Psoas muscle (tissue), 7 donors: ENCODE measurements at regions not wholly inside any gene's neighbourhood (a gene's known extent, or its start where the extent isn't known, plus 50 kb on each side); places are given as distances from the start of the nearest gene placed in this dataset.

Experiments
- ATAC-seq, 4 donors: fragments of 200-7000 bp; cut with Tn5 transposase; one replicate each; pipeline ENCODE4 v1.9.1; 2020; ENCODE audit warnings: moderate library complexity in 3 of 4, mild to moderate bottlenecking in 2 of 4
- DNase-seq, 2 donors: peaks; one replicate each; pipeline ENCODE4 v3.0.0-alpha.2; 2020
- H3K27ac ChIP-seq: fragments of 200-600 bp; one replicate; pipeline ENCODE4 v1.8.0; 2022
- H3K27me3 ChIP-seq, 3 donors: fragments of 200-600 bp in 1 of 3; one replicate each; pipeline versions ENCODE4 v1.6.1 to v1.8.0; 2013 to 2022; ENCODE audit warnings: low read length in 2 of 3, mild to moderate bottlenecking in 2 of 3, moderate library complexity in 1 of 3; ENCODE audit not compliant: insufficient read depth in 3 of 3
- H3K36me3 ChIP-seq, 2 donors: fragments of 200-600 bp in 1 of 2; one replicate each; pipeline versions ENCODE4 v1.6.1 to v1.8.0; 2013 to 2022; ENCODE audit warnings: low read depth in 1 of 2, mild to moderate bottlenecking in 1 of 2, moderate library complexity in 1 of 2; ENCODE audit not compliant: insufficient read depth in 1 of 2
- H3K4me1 ChIP-seq: fragments of 200-600 bp; one replicate; pipeline ENCODE4 v1.8.0; 2022
- H3K4me3 ChIP-seq: fragments of 200-600 bp; one replicate; pipeline ENCODE4 v1.8.0; 2022; ENCODE audit warnings: mild to moderate bottlenecking
- H3K9me3 ChIP-seq: fragments of 200-600 bp; one replicate; pipeline ENCODE4 v1.8.0; 2022
- CTCF ChIP-seq: fragments of 200-600 bp; IDR thresholded peaks from one replicate; pipeline ENCODE4 v1.8.0; 2022; ENCODE audit warnings: antibody characterized with exemption
- WGBS, 3 donors: extraction: QIAGEN DNeasy Blood & Tissue Kit; methylation state at CpG; one replicate each; pipeline versions ENCODE4 v1.1.6 to v1.1.7; 2013; 5-methylcytosine and 5-hydroxymethylcytosine counted together
- intact Hi-C, 2 donors: fragments of 100-400 bp; cut with DNase I; formaldehyde crosslinking; loops; one replicate each; pipeline versions ENCODE4 v1.11.0 to v1.14.2; 2022
- donor health status: healthy with polysubstance abuse.
- donor health status: DM: no; HTN: no; CAD: no; lungs with moderate emphysema.
- donor health status: Bipolar disorder and iron deficiency.
- donor health status: healthy.
- donor health status: DM: yes; HTN: yes; CAD: no.
- donor health status: DM: no; HTN: no; CAD: no.
- donor health status: DM: yes; HTN: yes; CAD: no.

DNA sequence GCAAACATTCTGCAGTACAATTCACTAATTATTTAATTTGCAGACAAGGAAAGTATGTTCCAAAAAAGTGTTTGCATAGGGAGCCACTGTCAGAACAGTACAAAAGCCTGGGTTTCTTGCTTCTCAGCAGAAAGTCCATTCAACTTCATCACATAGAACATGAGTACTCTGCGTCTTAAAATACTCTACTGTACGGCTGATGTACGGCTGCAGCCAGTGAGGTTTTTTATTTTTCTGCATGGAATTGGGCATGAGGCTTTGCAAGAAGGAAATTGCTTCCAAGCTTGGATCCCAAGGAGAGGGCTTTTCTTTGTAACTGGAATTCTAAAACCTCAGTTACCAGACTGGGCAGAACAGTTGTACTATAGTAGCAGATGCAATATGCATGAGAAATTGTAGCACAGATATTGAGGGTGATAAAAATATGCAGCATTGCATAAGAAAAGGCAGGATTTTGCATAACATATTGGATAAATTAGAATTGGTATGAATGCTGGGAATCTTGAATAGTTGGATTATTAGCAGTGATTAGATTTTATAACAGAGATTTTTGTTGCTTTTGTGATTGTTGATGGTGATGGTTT, 178.1 kb upstream of the CDH9 start:
- Histone ChIP-seq H3K27ac (no peak overlapping the region), H3K4me3 (no peak overlapping the region), H3K4me1 (no peaks in the 10 kb centered on the region), H3K36me3 (no peaks in the 10 kb centered on the region), H3K9me3 (peaks cover 6% of the 10 kb centered on the region), H3K27me3 (no peaks in the 10 kb centered on the region)
- intact Hi-C loops, result no loop called here
- TF ChIP-seq CTCF, result no peak
- no peak for ATAC-seq
- WGBS, 3 donors, result 84 to 89% (median 85%) methylated on average over 3 of the region's 3 CpGs
- DNase-seq, result no peak

DNA sequence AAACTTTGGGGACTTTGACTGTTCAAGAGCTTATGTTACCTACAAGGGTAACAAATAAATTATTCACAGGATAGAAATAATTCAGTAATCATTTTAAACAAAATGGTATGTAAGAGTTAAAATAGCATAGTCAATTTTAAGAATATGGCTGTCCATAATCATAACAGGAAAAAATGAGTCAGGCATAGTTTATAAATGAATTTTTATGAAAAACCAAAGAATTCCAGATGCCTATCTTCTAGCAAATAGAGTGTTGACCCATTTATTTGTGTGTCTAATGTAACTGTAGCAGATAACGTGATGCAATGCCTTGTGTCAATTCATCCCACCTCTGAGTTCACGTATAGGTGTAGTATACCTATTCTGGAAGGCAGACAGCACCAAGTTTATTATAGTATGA, 169.7 kb upstream of the CDH9 start:
- Histone ChIP-seq H3K27ac (no peak overlapping the region), H3K4me3 (no peak overlapping the region), H3K9me3 (peaks cover 9% of the 10 kb centered on the region), H3K36me3 (no peaks in the 10 kb centered on the region), H3K27me3 (no peaks in the 10 kb centered on the region), H3K4me1 (no peaks in the 10 kb centered on the region)
- DNase-seq, result no peak
- ATAC-seq, result no peak
- no peak for TF ChIP-seq CTCF
- 63 to 69% (median 64%) methylated on average over 2 of the region's 2 CpGs for WGBS, 3 donors
- intact Hi-C loops, result no loop called here

- no peaks in the 10 kb centered on the region for H3K36me3 ChIP-seq
- DNase-seq, result no peak
- H3K4me3 ChIP-seq, result no peak overlapping the region
- H3K4me1 ChIP-seq, result no peaks in the 10 kb centered on the region
- H3K27me3 ChIP-seq, result no peaks in the 10 kb centered on the region
- ATAC-seq, result no peak
- no peaks in the 10 kb centered on the region for H3K9me3 ChIP-seq
- TF ChIP-seq CTCF, result no peak
- H3K27ac ChIP-seq, result no peak overlapping the region
- 78 to 87% (median 82%) methylated on average over 7 of the region's 7 CpGs for WGBS, 3 donors
- intact Hi-C loops, result no loop called here
Observed at GRCh38 chr5:27191786-27192510, 153.6 kb upstream of the CDH9 start.

- TF ChIP-seq CTCF, result no peak
- intact Hi-C loops, result no loop called here
- no peaks in the 10 kb centered on the region for H3K4me1 ChIP-seq
- H3K9me3 ChIP-seq, result no peaks in the 10 kb centered on the region
- H3K27me3 ChIP-seq, result no peaks in the 10 kb centered on the region
- 87 to 95% (median 89%) methylated on average over 1 of the region's 1 CpG for WGBS, 3 donors
- no peak for DNase-seq
- ATAC-seq, result no peak
- no peak overlapping the region for H3K4me3 ChIP-seq
- H3K36me3 ChIP-seq, result no peaks in the 10 kb centered on the region
- H3K27ac ChIP-seq, result no peak overlapping the region
Observed at GRCh38 chr5:27172693-27173092, 134.3 kb upstream of the CDH9 start.
